ENCODE measurements at regions not wholly inside any gene's neighbourhood (a gene's known extent, or its start where the extent isn't known, plus 50 kb on each side); places are given as distances from the start of the nearest gene placed in this dataset.

DNA sequence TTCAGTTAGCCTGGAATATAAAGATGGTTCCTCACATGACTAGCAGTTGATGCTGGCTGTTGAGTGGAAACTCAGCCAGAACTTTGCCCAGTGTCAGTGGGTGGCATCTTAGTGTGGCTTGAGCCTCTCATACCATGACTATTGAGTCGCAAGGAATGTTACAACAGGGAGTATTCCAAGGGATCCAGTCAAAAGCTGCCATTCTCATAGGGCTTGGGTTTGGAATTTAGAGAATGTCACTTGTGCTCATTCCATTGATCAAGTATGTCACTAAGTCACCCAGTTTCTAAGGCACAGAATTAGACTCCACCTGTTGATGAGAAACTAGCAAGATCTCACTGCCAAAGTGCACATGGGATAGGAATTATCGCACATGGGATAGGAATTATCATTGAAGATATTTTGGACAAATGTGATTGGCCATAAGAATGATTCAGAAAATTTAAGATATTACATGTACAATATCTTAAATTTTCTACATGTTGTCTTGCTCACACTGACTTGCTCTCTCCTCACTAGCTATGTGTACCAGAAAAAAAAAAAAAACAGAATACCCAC is 1290.7 kb upstream of the ADGRL2 start (continued):
- TF ChIP-seq JUND (IDR thresholded peaks at IDR 0.05; ENCODE audit: low read length) (peak; percentile 33; the same call in 1 of the 2 replicates), RAD21 (IDR thresholded peaks at IDR 0.05 in 1 of 2, conservative IDR thresholded peaks at IDR 0.05 in 1 of 2; ENCODE audit: low read depth in 2 of 2, low read length in 2 of 2) (no peak), KDM4A (IDR thresholded peaks at IDR 0.05; ENCODE audit: low read depth, low read length, severe bottlenecking) (no peak)

Data from H1 (cell line).